PFSK-1 (cell line): ENCODE measurements at regions not wholly inside any gene's neighbourhood (a gene's known extent, or its start where the extent isn't known, plus 50 kb on each side); places are given as distances from the start of the nearest gene placed in this dataset.

Experiments
- FOXP2 ChIP-seq: optimal IDR thresholded peaks from 2 replicates; pipeline ENCODE3; 2011; ENCODE audit warnings: borderline replicate concordance, control low read depth, inconsistent platforms; ENCODE audit not compliant: insufficient read depth; ENCODE audit errors: extremely low read length, extremely low read depth
- POLR2AphosphoS5 ChIP-seq: IDR thresholded peaks from 2 replicates; pipeline ENCODE4 v1.6.1; 2012; ENCODE audit warnings: low read depth, mild to moderate bottlenecking, control low read depth, low read length, moderate library complexity
- REST ChIP-seq, 2 experiments: IDR thresholded peaks; 2 replicates each; pipeline versions ENCODE4 v1.6.1 to v1.8.0; 2011 to 2012; ENCODE audit warnings: low read depth in 2 of 2, low read length in 2 of 2, control low read depth in 1 of 2, inconsistent platforms in 1 of 2, mild to moderate bottlenecking in 1 of 2, moderate library complexity in 1 of 2; ENCODE audit not compliant: insufficient read depth in 1 of 2
- SIN3A ChIP-seq: IDR thresholded peaks from 2 replicates; pipeline ENCODE4 v1.6.1; 2012; ENCODE audit warnings: mild to moderate bottlenecking, low read length, moderate library complexity, borderline replicate concordance; ENCODE audit not compliant: insufficient read depth
- TAF1 ChIP-seq: IDR thresholded peaks from 2 replicates; pipeline ENCODE4 v1.6.1; 2012; ENCODE audit warnings: low read length, control low read depth, borderline replicate concordance; ENCODE audit not compliant: insufficient read depth

- TF ChIP-seq POLR2AphosphoS5 (no peak), SIN3A (no peak)
These were observed 801.3 kb downstream of the DNAH5 start for GRCh38 chr5:13143214-13143613.

GRCh38 chr5:13133951-13134350 is 810.5 kb downstream of the DNAH5 start:
- TF ChIP-seq FOXP2 (no peak), TAF1 (no peak), REST (IDR thresholded peaks at IDR 0.05; ENCODE audit: insufficient read depth in 1 of 2, low read depth in 2 of 2, low read length in 2 of 2) (no peak), SIN3A (no peak), POLR2AphosphoS5 (no peak)

- TF ChIP-seq TAF1 (no peak), POLR2AphosphoS5 (no peak), FOXP2 (no peak), REST (IDR thresholded peaks at IDR 0.05; ENCODE audit: insufficient read depth in 1 of 2, low read depth in 2 of 2, low read length in 2 of 2) (no peak), SIN3A (no peak)
These were observed 829.0 kb downstream of the DNAH5 start for GRCh38 chr5:13115476-13115875.

- TF ChIP-seq REST (IDR thresholded peaks at IDR 0.05; ENCODE audit: insufficient read depth in 1 of 2, low read depth in 2 of 2, low read length in 2 of 2) (no peak), FOXP2 (no peak), SIN3A (no peak), TAF1 (no peak)
These were observed 836.2 kb downstream of the DNAH5 start for GRCh38 chr5:13108265-13108664.

- no peak for TF ChIP-seq REST (IDR thresholded peaks at IDR 0.05; ENCODE audit: insufficient read depth in 1 of 2, low read depth in 2 of 2, low read length in 2 of 2)
- no peak for TF ChIP-seq TAF1
- no peak for TF ChIP-seq SIN3A
- TF ChIP-seq POLR2AphosphoS5, result no peak
- TF ChIP-seq FOXP2, result no peak
These were observed 837.0 kb downstream of the DNAH5 start for GRCh38 chr5:13107537-13107936.
